ENCODE measurements at regions not wholly inside any gene's neighbourhood (a gene's known extent, or its start where the extent isn't known, plus 50 kb on each side); places are given as distances from the start of the nearest gene placed in this dataset.

GRCh38 chrY:7730664-7731063 is 819.1 kb upstream of the AMELY start:
- Histone ChIP-seq H3K27ac (no peak overlapping the region), H3K36me3 (no peaks in the 10 kb centered on the region), H3K9me3 (ENCODE audit: low read depth) (no peaks in the 10 kb centered on the region), H3K4me1 (ENCODE audit: low read depth) (no peaks in the 10 kb centered on the region), H3K27me3 (no peaks in the 10 kb centered on the region), H3K4me3 (no peak overlapping the region)
- no peak for TF ChIP-seq CTCF (IDR thresholded peaks at IDR 0.05; ENCODE audit: low read depth, low read length)
- DNase-seq (ENCODE audit: low read depth in 1 of 2, low spot score in 1 of 2), result no peak

GRCh38 chrY:7730071-7730470 is 818.5 kb upstream of the AMELY start:
- H3K36me3 ChIP-seq, result no peaks in the 10 kb centered on the region
- DNase-seq (ENCODE audit: low read depth in 1 of 2, low spot score in 1 of 2), result peak in 1 of 2 donors; percentile 28
- H3K4me1 ChIP-seq (ENCODE audit: low read depth), result no peaks in the 10 kb centered on the region
- no peak overlapping the region for H3K4me3 ChIP-seq
- H3K9me3 ChIP-seq (ENCODE audit: low read depth), result no peaks in the 10 kb centered on the region
- no peaks in the 10 kb centered on the region for H3K27me3 ChIP-seq
- no peak for TF ChIP-seq CTCF (IDR thresholded peaks at IDR 0.05; ENCODE audit: low read depth, low read length)
- no peak overlapping the region for H3K27ac ChIP-seq

- Histone ChIP-seq H3K27ac (no peak overlapping the region), H3K4me3 (no peak overlapping the region)
Measured at GRCh38 chrY:7729318-7730011, 817.9 kb upstream of the AMELY start.

GRCh38 chrY:7728935-7729317 is 817.4 kb upstream of the AMELY start:
- Histone ChIP-seq H3K27me3 (no peaks in the 10 kb centered on the region), H3K27ac (no peak overlapping the region), H3K36me3 (no peaks in the 10 kb centered on the region), H3K4me1 (ENCODE audit: low read depth) (no peaks in the 10 kb centered on the region), H3K4me3 (no peak overlapping the region), H3K9me3 (ENCODE audit: low read depth) (no peaks in the 10 kb centered on the region)
- peak in 1 of 2 donors; percentile 24 for DNase-seq (ENCODE audit: low read depth in 1 of 2, low spot score in 1 of 2)
- no peak for TF ChIP-seq CTCF (IDR thresholded peaks at IDR 0.05; ENCODE audit: low read depth, low read length)

More at GRCh38 chrY:7729318-7730011, 817.9 kb upstream of the AMELY start:
- DNase-seq (ENCODE audit: low read depth in 1 of 2, low spot score in 1 of 2), result no peak
- Histone ChIP-seq H3K4me1 (ENCODE audit: low read depth) (no peaks in the 10 kb centered on the region), H3K27me3 (no peaks in the 10 kb centered on the region), H3K9me3 (ENCODE audit: low read depth) (no peaks in the 10 kb centered on the region), H3K36me3 (no peaks in the 10 kb centered on the region)
- TF ChIP-seq CTCF (IDR thresholded peaks at IDR 0.05; ENCODE audit: low read depth, low read length), result no peak

GRCh38 chrY:7725791-7726460 is 814.4 kb upstream of the AMELY start:
- H3K4me1 ChIP-seq (ENCODE audit: low read depth), result no peaks in the 10 kb centered on the region
- no peaks in the 10 kb centered on the region for H3K27me3 ChIP-seq
- no peak for TF ChIP-seq CTCF (IDR thresholded peaks at IDR 0.05; ENCODE audit: low read depth, low read length)
- no peak for DNase-seq (ENCODE audit: low read depth in 1 of 2, low spot score in 1 of 2)
- no peak overlapping the region for H3K27ac ChIP-seq
- H3K4me3 ChIP-seq, result no peak overlapping the region
- H3K36me3 ChIP-seq, result no peaks in the 10 kb centered on the region
- no peaks in the 10 kb centered on the region for H3K9me3 ChIP-seq (ENCODE audit: low read depth)

Data from cardiac muscle cell (in vitro differentiated cells and primary cell).